Right kidney (tissue), 1 donor: ENCODE measurements at regions not wholly inside any gene's neighbourhood (a gene's known extent, or its start where the extent isn't known, plus 50 kb on each side); places are given as distances from the start of the nearest gene placed in this dataset.

Experiments used
- DNase-seq: peaks from one replicate; pipeline ENCODE4 v3.0.0-alpha.2; 2016

GRCh38 chr12:87152841-87153528 is 876.2 kb downstream of the C12orf50 start:
- no peak for DNase-seq

GRCh38 chr12:87152075-87152474 is 877.1 kb downstream of the C12orf50 start:
- DNase-seq = no peak

- no peak for DNase-seq
These were observed 878.1 kb downstream of the C12orf50 start for GRCh38 chr12:87150969-87151662.

GRCh38 chr12:87142342-87142741 is 886.2 kb upstream of the MGAT4C start:
- no peak for DNase-seq

- DNase-seq = no peak
These were observed 884.9 kb upstream of the MGAT4C start for GRCh38 chr12:87141091-87141490.

- DNase-seq = no peak
These were observed 884.1 kb upstream of the MGAT4C start for GRCh38 chr12:87140262-87140661.

GRCh38 chr12:87137220-87137619 is 881.0 kb upstream of the MGAT4C start:
- DNase-seq = no peak

- DNase-seq = no peak
These were observed 880.3 kb upstream of the MGAT4C start for GRCh38 chr12:87136330-87136976.

GRCh38 chr12:87127272-87127671 is 871.1 kb upstream of the MGAT4C start:
- DNase-seq = no peak

GRCh38 chr12:87121896-87122295 is 865.7 kb upstream of the MGAT4C start:
- DNase-seq = no peak

- DNase-seq = no peak
These were observed 864.2 kb upstream of the MGAT4C start for GRCh38 chr12:87120440-87120839.

- DNase-seq = no peak
These were observed 863.5 kb upstream of the MGAT4C start for GRCh38 chr12:87119713-87120112.

- DNase-seq = no peak
These were observed 861.3 kb upstream of the MGAT4C start for GRCh38 chr12:87117526-87117925.

- no peak for DNase-seq
These were observed 860.6 kb upstream of the MGAT4C start for GRCh38 chr12:87116780-87117179.

- no peak for DNase-seq
These were observed 856.6 kb upstream of the MGAT4C start for GRCh38 chr12:87112571-87113345.

- no peak for DNase-seq
These were observed 851.6 kb upstream of the MGAT4C start for GRCh38 chr12:87107766-87108165.

GRCh38 chr12:87107270-87107669 is 851.1 kb upstream of the MGAT4C start:
- no peak for DNase-seq

- DNase-seq = no peak
These were observed 839.9 kb upstream of the MGAT4C start for GRCh38 chr12:87096082-87096585.

GRCh38 chr12:87094356-87094755 is 838.2 kb upstream of the MGAT4C start:
- no peak for DNase-seq

- DNase-seq = no peak
These were observed 836.2 kb upstream of the MGAT4C start for GRCh38 chr12:87092421-87092820.

- no peak for DNase-seq
These were observed 830.1 kb upstream of the MGAT4C start for GRCh38 chr12:87086118-87086891.

GRCh38 chr12:87085286-87085685 is 829.1 kb upstream of the MGAT4C start:
- no peak for DNase-seq
